Ishikawa (cell line): ENCODE measurements at regions not wholly inside any gene's neighbourhood (a gene's known extent, or its start where the extent isn't known, plus 50 kb on each side); places are given as distances from the start of the nearest gene placed in this dataset.
A peak's percentile ranks its signal among the peaks of the same experiment; 100 is the strongest.

Experiments used
- CEBPB ChIP-seq: IDR thresholded peaks from 2 replicates; pipeline ENCODE4 v1.6.1; 2012
- CREB1 ChIP-seq: IDR thresholded peaks from 2 replicates; pipeline ENCODE4 v1.6.1; 2012; ENCODE audit warnings: low read depth
- EGR1 ChIP-seq: IDR thresholded peaks from 2 replicates; pipeline ENCODE4 v1.6.1; 2012
- EP300 ChIP-seq: IDR thresholded peaks from 2 replicates; pipeline ENCODE4 v1.6.1; 2012; ENCODE audit warnings: borderline replicate concordance
- FOXM1 ChIP-seq: IDR thresholded peaks from 2 replicates; pipeline ENCODE4 v1.6.1; 2012; ENCODE audit warnings: low read depth, borderline replicate concordance
- MAX ChIP-seq: IDR thresholded peaks from 2 replicates; pipeline ENCODE4 v1.6.1; 2012
- NFIC ChIP-seq: IDR thresholded peaks from 2 replicates; pipeline ENCODE4 v1.6.1; 2012
- RAD21 ChIP-seq: IDR thresholded peaks from 2 replicates; pipeline ENCODE4 v1.6.1; 2012; ENCODE audit warnings: low read depth
- REST ChIP-seq: IDR thresholded peaks from 2 replicates; pipeline ENCODE4 v1.6.1; 2012; ENCODE audit warnings: low read depth, mild to moderate bottlenecking
- TAF1 ChIP-seq: IDR thresholded peaks from 2 replicates; pipeline ENCODE4 v1.6.1; 2012; ENCODE audit warnings: low read depth, mild to moderate bottlenecking
- TCF12 ChIP-seq: IDR thresholded peaks from 2 replicates; pipeline ENCODE4 v1.6.1; 2012; ENCODE audit warnings: low read depth
- TEAD4 ChIP-seq: IDR thresholded peaks from 2 replicates; pipeline ENCODE4 v1.6.1; 2012
- YY1 ChIP-seq: IDR thresholded peaks from 2 replicates; pipeline ENCODE4 v1.6.1; 2012; ENCODE audit warnings: low read depth
- ZBTB7A ChIP-seq: IDR thresholded peaks from 2 replicates; pipeline ENCODE4 v1.6.1; 2012; ENCODE audit warnings: low read depth
- TF ChIP-seq, protein P1 (sequence below): IDR thresholded peaks from 2 replicates; pipeline ENCODE4 v1.6.1; 2012

- TF ChIP-seq TAF1, result no peak
- no peak for TF ChIP-seq MAX
- TF ChIP-seq CEBPB, result no peak
- TF ChIP-seq REST, result no peak
- TF ChIP-seq FOXM1, result no peak
- TF ChIP-seq TEAD4, result no peak
- no peak for TF ChIP-seq ZBTB7A
- TF ChIP-seq EP300, result no peak
- TF ChIP-seq YY1, result no peak
- TF ChIP-seq RAD21, result no peak
- TF ChIP-seq NFIC, result no peak
- TF ChIP-seq CREB1, result no peak
- TF ChIP-seq, protein P1, sequence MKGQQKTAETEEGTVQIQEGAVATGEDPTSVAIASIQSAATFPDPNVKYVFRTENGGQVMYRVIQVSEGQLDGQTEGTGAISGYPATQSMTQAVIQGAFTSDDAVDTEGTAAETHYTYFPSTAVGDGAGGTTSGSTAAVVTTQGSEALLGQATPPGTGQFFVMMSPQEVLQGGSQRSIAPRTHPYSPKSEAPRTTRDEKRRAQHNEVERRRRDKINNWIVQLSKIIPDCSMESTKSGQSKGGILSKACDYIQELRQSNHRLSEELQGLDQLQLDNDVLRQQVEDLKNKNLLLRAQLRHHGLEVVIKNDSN, result no peak
- no peak for TF ChIP-seq TCF12
- TF ChIP-seq EGR1, result no peak
These were observed 232.5 kb upstream of the ASCC3 start for GRCh38 chr6:101113468-101114260.

DNA sequence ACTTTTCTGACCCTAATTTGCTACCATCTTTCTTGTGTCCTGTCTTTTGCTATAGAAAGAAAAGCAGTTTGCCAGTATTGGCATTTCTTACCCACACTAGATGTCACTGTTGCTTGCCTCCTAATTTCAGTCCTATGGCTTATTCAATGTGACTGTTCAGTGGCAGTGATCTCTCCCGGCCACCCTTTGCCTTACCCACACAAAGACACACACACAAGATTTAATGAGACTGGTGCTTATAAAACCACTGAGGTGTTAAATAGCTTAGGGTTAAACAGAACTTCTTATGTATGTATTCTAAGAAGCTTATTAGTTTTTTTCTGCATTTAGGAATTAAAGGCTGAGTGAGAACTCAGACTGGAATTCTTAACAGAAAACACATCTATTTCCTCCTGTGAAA lies 233.6 kb upstream of the ASCC3 start:
- TF ChIP-seq NFIC, result no peak
- peak; percentile 65 for TF ChIP-seq RAD21

DNA sequence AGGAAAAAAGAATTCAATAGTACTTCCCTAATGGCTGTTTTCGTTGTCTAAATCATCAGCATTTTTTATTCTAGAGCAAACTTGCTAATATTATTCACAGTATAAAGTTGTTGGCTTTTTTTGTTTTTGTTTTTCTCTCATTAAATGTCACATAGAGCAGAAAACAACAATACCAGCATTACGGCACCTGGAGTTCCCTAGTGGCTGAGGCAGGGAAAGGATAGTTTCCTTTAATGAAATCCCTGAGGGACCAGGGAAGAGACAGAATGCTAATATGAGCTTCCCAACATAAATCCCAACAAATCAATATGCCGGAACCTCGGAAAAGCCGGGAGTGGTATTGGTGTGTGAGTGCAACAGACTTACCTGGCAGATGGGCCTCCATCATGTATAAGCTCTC lies 235.2 kb upstream of the ASCC3 start:
- no peak for TF ChIP-seq EP300
- TF ChIP-seq TEAD4, result no peak
- no peak for TF ChIP-seq YY1
- TF ChIP-seq CEBPB, result no peak
- no peak for TF ChIP-seq FOXM1
- TF ChIP-seq REST, result no peak
- TF ChIP-seq MAX, result no peak
- no peak for TF ChIP-seq EGR1
- no peak for TF ChIP-seq CREB1
- TF ChIP-seq ZBTB7A, result no peak
- no peak for TF ChIP-seq TAF1
- TF ChIP-seq NFIC, result no peak

DNA sequence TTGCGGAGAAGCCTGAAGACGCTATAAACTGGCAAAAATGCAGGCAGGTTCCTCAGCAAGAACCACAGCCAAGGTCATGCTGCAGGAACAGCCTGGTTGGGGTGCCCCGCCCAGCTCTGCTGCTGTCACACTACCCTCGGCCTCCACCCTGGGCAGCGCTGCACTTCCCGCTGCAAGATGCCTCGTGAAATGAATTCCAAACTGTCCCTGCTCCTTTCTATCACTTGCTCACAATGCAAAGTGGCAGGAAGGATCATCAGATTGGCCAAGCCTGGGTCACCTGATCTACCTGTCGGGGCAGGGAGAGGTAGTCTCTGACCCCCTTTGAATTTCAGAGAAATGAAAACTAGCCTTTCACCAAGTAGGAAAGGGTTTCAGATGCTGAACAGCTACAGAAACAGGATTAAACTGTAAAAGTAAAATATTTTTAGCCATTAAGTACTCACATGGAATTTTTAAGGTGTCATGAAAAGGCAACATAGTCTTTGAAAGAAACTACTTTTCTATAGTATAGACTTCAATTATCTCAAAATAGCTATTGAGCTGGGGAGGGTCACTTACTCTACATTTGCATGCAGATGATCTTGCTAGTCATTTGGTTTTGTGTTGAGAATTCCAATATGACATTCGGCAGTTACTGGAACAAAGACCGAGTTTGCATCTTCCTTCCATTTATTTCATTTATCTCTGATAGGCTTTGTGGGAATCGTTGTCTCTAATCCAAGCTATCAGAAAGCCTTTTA lies 236.4 kb upstream of the ASCC3 start:
- no peak for TF ChIP-seq CEBPB
- no peak for TF ChIP-seq TAF1
- no peak for TF ChIP-seq RAD21
- no peak for TF ChIP-seq MAX
- TF ChIP-seq EP300, result no peak
- TF ChIP-seq TCF12, result no peak
- no peak for TF ChIP-seq FOXM1
- no peak for TF ChIP-seq REST
- TF ChIP-seq CREB1, result no peak
- TF ChIP-seq YY1, result no peak
- no peak for TF ChIP-seq ZBTB7A
- no peak for TF ChIP-seq EGR1
- no peak for TF ChIP-seq NFIC
- TF ChIP-seq, protein P1, result no peak
- no peak for TF ChIP-seq TEAD4
